ENCODE measurements at regions not wholly inside any gene's neighbourhood (a gene's known extent, or its start where the extent isn't known, plus 50 kb on each side); places are given as distances from the start of the nearest gene placed in this dataset.

DNA sequence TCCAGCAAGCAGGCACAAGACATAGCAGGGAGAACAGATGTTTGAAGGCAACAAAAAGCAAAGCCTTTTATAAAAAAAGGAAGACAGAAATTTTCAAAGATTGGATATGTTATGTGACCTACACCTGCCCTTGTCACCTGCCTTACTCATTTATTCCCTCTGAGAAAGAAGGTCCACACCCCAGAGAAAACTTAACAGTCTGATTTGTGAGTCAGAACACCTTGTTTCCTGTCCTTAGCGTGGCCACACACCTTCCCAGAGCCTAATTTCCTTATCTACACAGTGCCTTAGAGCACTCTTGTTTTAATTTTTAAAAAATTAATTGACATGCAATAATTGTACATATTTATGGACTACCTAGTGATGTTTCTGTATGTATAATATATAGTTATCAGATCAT lies 419.0 kb upstream of the DAB2 start:
- DNase-seq (ENCODE audit: low read depth in 2 of 2): no peak
- Histone ChIP-seq H3K27ac (ENCODE audit: insufficient read depth, low read length) (no peak overlapping the region), H3K27me3 (ENCODE audit: control insufficient read depth, insufficient read depth, low read length) (no peaks in the 10 kb centered on the region), H3K9me3 (ENCODE audit: control insufficient read depth, insufficient read depth, low read depth, low read length) (no peaks in the 10 kb centered on the region), H3K9ac (ENCODE audit: insufficient read depth, low read length) (no peak overlapping the region), H3K4me1 (ENCODE audit: control insufficient read depth, extremely low read depth, insufficient read depth, low read length) (no peaks in the 10 kb centered on the region), H3K79me2 (ENCODE audit: control insufficient read depth, insufficient read depth, low read length) (no peaks in the 10 kb centered on the region), H2AFZ (ENCODE audit: low read length) (no peak overlapping the region), H4K20me1 (ENCODE audit: control insufficient read depth, extremely low read depth, insufficient read depth, low read length) (no peaks in the 10 kb centered on the region), H3K4me3 (replicated peaks in 1 of 4; ENCODE audit: control extremely low read depth in 1 of 4, insufficient read depth in 1 of 4, low read depth in 3 of 4, low read length in 4 of 4) (no peak overlapping the region), H3K4me2 (ENCODE audit: extremely low read depth, insufficient read depth, low read length) (no peak overlapping the region), H3K36me3 (ENCODE audit: control insufficient read depth, insufficient read depth, low read length) (no peaks in the 10 kb centered on the region)
- TF ChIP-seq CTCF (conservative IDR thresholded peaks at IDR 0.05 in 1 of 2, IDR thresholded peaks at IDR 0.05 in 1 of 2; ENCODE audit: low read depth in 1 of 2, low read length in 2 of 2): no peak
- TF ChIP-seq EZH2 (IDR thresholded peaks at IDR 0.05; ENCODE audit: low read length, missing control alignments): no peak

GRCh38 chr5:39835371-39835770 lies 410.6 kb upstream of the DAB2 start:
- H3K4me1 ChIP-seq (ENCODE audit: control insufficient read depth, extremely low read depth, insufficient read depth, low read length): no peaks in the 10 kb centered on the region
- no peaks in the 10 kb centered on the region for H3K36me3 ChIP-seq (ENCODE audit: control insufficient read depth, insufficient read depth, low read length)
- DNase-seq (ENCODE audit: low read depth in 2 of 2): no peak
- no peak overlapping the region for H3K4me3 ChIP-seq (replicated peaks in 1 of 4; ENCODE audit: control extremely low read depth in 1 of 4, insufficient read depth in 1 of 4, low read depth in 3 of 4, low read length in 4 of 4)
- TF ChIP-seq EZH2 (IDR thresholded peaks at IDR 0.05; ENCODE audit: low read length, missing control alignments): no peak
- TF ChIP-seq CTCF (conservative IDR thresholded peaks at IDR 0.05 in 1 of 2, IDR thresholded peaks at IDR 0.05 in 1 of 2; ENCODE audit: low read depth in 1 of 2, low read length in 2 of 2): no peak
- no peaks in the 10 kb centered on the region for H3K27me3 ChIP-seq (ENCODE audit: control insufficient read depth, insufficient read depth, low read length)
- no peaks in the 10 kb centered on the region for H3K9me3 ChIP-seq (ENCODE audit: control insufficient read depth, insufficient read depth, low read depth, low read length)
- H3K9ac ChIP-seq (ENCODE audit: insufficient read depth, low read length): no peak overlapping the region
- H3K79me2 ChIP-seq (ENCODE audit: control insufficient read depth, insufficient read depth, low read length): no peaks in the 10 kb centered on the region
- H4K20me1 ChIP-seq (ENCODE audit: control insufficient read depth, extremely low read depth, insufficient read depth, low read length): no peaks in the 10 kb centered on the region
- H2AFZ ChIP-seq (ENCODE audit: low read length): no peak overlapping the region
- no peak overlapping the region for H3K27ac ChIP-seq (ENCODE audit: insufficient read depth, low read length)
- H3K4me2 ChIP-seq (ENCODE audit: extremely low read depth, insufficient read depth, low read length): no peak overlapping the region

DNA sequence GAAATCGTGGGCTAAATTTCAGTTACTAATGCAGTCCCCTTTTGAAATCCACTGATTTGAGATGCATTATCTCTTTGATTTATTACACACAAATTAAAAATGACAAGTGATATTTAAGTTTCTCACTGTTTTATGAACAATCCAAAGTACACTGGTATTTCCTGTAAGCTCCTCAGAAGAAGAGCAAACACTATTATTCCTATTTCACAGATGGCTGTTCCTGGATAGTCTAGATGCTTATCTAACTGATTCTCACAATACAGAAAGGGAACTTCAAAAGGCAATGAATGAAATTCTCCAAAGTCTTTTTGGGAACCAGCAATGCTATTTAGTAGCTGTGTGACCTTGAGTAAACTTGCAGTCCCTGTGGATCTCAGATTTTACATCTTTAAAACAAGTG lies 404.7 kb upstream of the DAB2 start:
- DNase-seq (ENCODE audit: low read depth in 2 of 2): no peak
- H3K9me3 ChIP-seq (ENCODE audit: control insufficient read depth, insufficient read depth, low read depth, low read length): no peaks in the 10 kb centered on the region
- no peak overlapping the region for H3K4me3 ChIP-seq (replicated peaks in 1 of 4; ENCODE audit: control extremely low read depth in 1 of 4, insufficient read depth in 1 of 4, low read depth in 3 of 4, low read length in 4 of 4)
- H3K4me2 ChIP-seq (ENCODE audit: extremely low read depth, insufficient read depth, low read length): no peak overlapping the region
- H3K4me1 ChIP-seq (ENCODE audit: control insufficient read depth, extremely low read depth, insufficient read depth, low read length): no peaks in the 10 kb centered on the region
- H3K9ac ChIP-seq (ENCODE audit: insufficient read depth, low read length): no peak overlapping the region
- no peaks in the 10 kb centered on the region for H3K27me3 ChIP-seq (ENCODE audit: control insufficient read depth, insufficient read depth, low read length)
- H3K79me2 ChIP-seq (ENCODE audit: control insufficient read depth, insufficient read depth, low read length): no peaks in the 10 kb centered on the region
- H3K36me3 ChIP-seq (ENCODE audit: control insufficient read depth, insufficient read depth, low read length): no peaks in the 10 kb centered on the region
- H4K20me1 ChIP-seq (ENCODE audit: control insufficient read depth, extremely low read depth, insufficient read depth, low read length): no peaks in the 10 kb centered on the region
- no peak overlapping the region for H2AFZ ChIP-seq (ENCODE audit: low read length)
- TF ChIP-seq CTCF (conservative IDR thresholded peaks at IDR 0.05 in 1 of 2, IDR thresholded peaks at IDR 0.05 in 1 of 2; ENCODE audit: low read depth in 1 of 2, low read length in 2 of 2) (no peak), EZH2 (IDR thresholded peaks at IDR 0.05; ENCODE audit: low read length, missing control alignments) (no peak)
- no peak overlapping the region for H3K27ac ChIP-seq (ENCODE audit: insufficient read depth, low read length)

Data from fibroblast of lung (primary cell).